ENCODE measurements at regions not wholly inside any gene's neighbourhood (a gene's known extent, or its start where the extent isn't known, plus 50 kb on each side); places are given as distances from the start of the nearest gene placed in this dataset.
"Not testable (repeated sequence)": the region's sequence is repeated elsewhere in the genome, so short reads cannot be mapped to it uniquely, and the experiment has no call there.

- no peak overlapping the region for H3K27ac ChIP-seq
- no peaks in the 10 kb centered on the region for H3K36me3 ChIP-seq
- H3K4me3 ChIP-seq = no peak overlapping the region
- intact Hi-C loops (cut with DNase I) = no loop called here
- H3K27me3 ChIP-seq = no peaks in the 10 kb centered on the region
- peaks cover 0 to 7% (median 0%) of the 10 kb centered on the region in 3 donors for H3K4me1 ChIP-seq
- TF ChIP-seq CTCF (IDR thresholded peaks at IDR 0.05) (no peak), POLR2A (IDR thresholded peaks at IDR 0.05) (no peak)
- H3K9me3 ChIP-seq = no peaks in the 10 kb centered on the region
- no peak for DNase-seq
These were observed 148.3 kb downstream of the TFAP2B start for GRCh38 chr6:50966986-50967385.

GRCh38 chr6:50968246-50968645, 149.6 kb downstream of the TFAP2B start:
- H3K27ac ChIP-seq; H3K4me3 ChIP-seq; DNase-seq; H3K4me1 ChIP-seq; H3K9me3 ChIP-seq; H3K36me3 ChIP-seq; intact Hi-C loops (cut with DNase I); H3K27me3 ChIP-seq: not testable (repeated sequence)
- 93 to 97% methylated on average over 5 of the region's 5 CpGs for WGBS, 2 donors

GRCh38 chr6:50970908-50971307, 152.2 kb downstream of the TFAP2B start:
- 55 to 60% methylated on average over 1 of the region's 1 CpG for WGBS, 2 donors
- no peak overlapping the region for H3K4me3 ChIP-seq
- H3K36me3 ChIP-seq = no peaks in the 10 kb centered on the region
- H3K9me3 ChIP-seq = no peaks in the 10 kb centered on the region
- intact Hi-C loops (cut with DNase I) = no loop called here
- no peak for DNase-seq
- peaks cover 0 to 8% (median 0%) of the 10 kb centered on the region in 3 donors for H3K4me1 ChIP-seq
- H3K27me3 ChIP-seq = no peaks in the 10 kb centered on the region
- H3K27ac ChIP-seq = no peak overlapping the region
- TF ChIP-seq POLR2A (IDR thresholded peaks at IDR 0.05) (no peak), CTCF (IDR thresholded peaks at IDR 0.05) (no peak)

GRCh38 chr6:50973464-50973863, 154.8 kb downstream of the TFAP2B start:
- Histone ChIP-seq H3K36me3 (no peaks in the 10 kb centered on the region), H3K27ac (no peak overlapping the region), H3K27me3 (no peaks in the 10 kb centered on the region), H3K9me3 (no peaks in the 10 kb centered on the region), H3K4me1 (peaks cover 0 to 8% (median 0%) of the 10 kb centered on the region in 3 donors), H3K4me3 (no peak overlapping the region)
- no peak for TF ChIP-seq CTCF (IDR thresholded peaks at IDR 0.05)
- TF ChIP-seq POLR2A (IDR thresholded peaks at IDR 0.05) = no peak
- intact Hi-C loops (cut with DNase I) = no loop called here
- no peak for DNase-seq
- WGBS, 2 donors = 77 to 79% methylated on average over 2 of the region's 2 CpGs

GRCh38 chr6:50974319-50974718, 155.6 kb downstream of the TFAP2B start:
- peaks cover 0 to 8% (median 0%) of the 10 kb centered on the region in 3 donors for H3K4me1 ChIP-seq
- H3K4me3 ChIP-seq = no peak overlapping the region
- H3K27ac ChIP-seq = no peak overlapping the region
- H3K27me3 ChIP-seq = no peaks in the 10 kb centered on the region
- WGBS, 2 donors = 88 to 89% methylated on average over 3 of the region's 3 CpGs
- no peaks in the 10 kb centered on the region for H3K9me3 ChIP-seq
- H3K36me3 ChIP-seq = no peaks in the 10 kb centered on the region
- no peak for DNase-seq
- TF ChIP-seq POLR2A (IDR thresholded peaks at IDR 0.05) (no peak), CTCF (IDR thresholded peaks at IDR 0.05) (no peak)
- intact Hi-C loops (cut with DNase I) = no loop called here

- no peaks in the 10 kb centered on the region for H3K36me3 ChIP-seq
- peaks cover 0 to 8% (median 0%) of the 10 kb centered on the region in 3 donors for H3K4me1 ChIP-seq
- 65 to 68% methylated on average over 2 of the region's 2 CpGs for WGBS, 2 donors
- no peaks in the 10 kb centered on the region for H3K9me3 ChIP-seq
- no peak overlapping the region for H3K4me3 ChIP-seq
- intact Hi-C loops (cut with DNase I) = no loop called here
- no peak overlapping the region for H3K27ac ChIP-seq
- no peak for DNase-seq
- TF ChIP-seq POLR2A (IDR thresholded peaks at IDR 0.05) (no peak), CTCF (IDR thresholded peaks at IDR 0.05) (no peak)
- no peaks in the 10 kb centered on the region for H3K27me3 ChIP-seq
These were observed 156.5 kb downstream of the TFAP2B start for GRCh38 chr6:50975216-50975615.

Data from esophagus squamous epithelium (tissue), 5 donors.